ENCODE measurements at regions not wholly inside any gene's neighbourhood (a gene's known extent, or its start where the extent isn't known, plus 50 kb on each side); places are given as distances from the start of the nearest gene placed in this dataset.

DNA sequence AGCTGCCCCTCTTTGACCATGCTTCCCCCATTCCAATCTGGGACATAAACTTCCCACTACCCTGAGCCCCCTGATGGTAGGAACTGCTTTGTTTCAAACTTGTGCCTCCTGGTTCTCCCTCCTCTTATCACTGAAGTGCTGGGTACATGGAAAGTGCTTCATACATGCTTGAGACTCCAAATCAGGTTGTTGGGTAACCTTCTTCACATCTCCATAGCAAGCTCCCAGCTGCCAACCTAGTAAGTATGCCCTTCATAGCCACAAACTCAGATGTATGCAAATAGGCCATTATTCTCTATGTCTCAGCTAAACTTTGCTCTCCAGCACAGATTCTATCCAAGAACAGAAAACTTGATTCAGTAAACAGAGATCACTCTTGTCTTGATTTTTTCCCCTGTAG lies 310.6 kb upstream of the IRX3 start:
- no peak for DNase-seq (ENCODE audit: low read depth, low spot score)
- Histone ChIP-seq H3K27me3 (ENCODE audit: control insufficient read depth, insufficient read depth, low read length) (peaks cover 4% of the 10 kb centered on the region; the same call in 1 of the 2 replicates), H3K4me3 (ENCODE audit: low read depth in 2 of 2, low read length in 2 of 2) (no peak overlapping the region), H3K9me3 (ENCODE audit: control insufficient read depth, insufficient read depth, low read depth, low read length) (no peaks in the 10 kb centered on the region), H3K27ac (ENCODE audit: low read length) (no peak overlapping the region), H3K4me1 (ENCODE audit: control insufficient read depth, insufficient read depth, low read length) (no peaks in the 10 kb centered on the region), H3K36me3 (ENCODE audit: control insufficient read depth, insufficient read depth, low read length) (no peaks in the 10 kb centered on the region)
- ATAC-seq: no peak
- no TSS peak for BruUV-seq (replicated peaks)
- intact Hi-C loops (cut with micrococcal nuclease; ENCODE audit: unreplicated experiment) (no loop called here), in situ Hi-C loops (cut with HindIII; ENCODE audit: low pct_unique_long_range_greater_than_20kb, low sequenced_read_pairs) (no loop called here)
- POLR2A ChIA-PET: no interaction called here
- CTCF ChIA-PET: no interaction called here
- TF ChIP-seq POLR2AphosphoS5 (IDR thresholded peaks at IDR 0.05; ENCODE audit: low read depth, low read length) (no peak), TCF7L2 (IDR thresholded peaks at IDR 0.05; ENCODE audit: low read depth, low read length) (no peak), SIN3A (IDR thresholded peaks at IDR 0.05; ENCODE audit: borderline replicate concordance, insufficient read depth, low read depth, low read length) (no peak)
- TF ChIP-seq, protein P1, sequence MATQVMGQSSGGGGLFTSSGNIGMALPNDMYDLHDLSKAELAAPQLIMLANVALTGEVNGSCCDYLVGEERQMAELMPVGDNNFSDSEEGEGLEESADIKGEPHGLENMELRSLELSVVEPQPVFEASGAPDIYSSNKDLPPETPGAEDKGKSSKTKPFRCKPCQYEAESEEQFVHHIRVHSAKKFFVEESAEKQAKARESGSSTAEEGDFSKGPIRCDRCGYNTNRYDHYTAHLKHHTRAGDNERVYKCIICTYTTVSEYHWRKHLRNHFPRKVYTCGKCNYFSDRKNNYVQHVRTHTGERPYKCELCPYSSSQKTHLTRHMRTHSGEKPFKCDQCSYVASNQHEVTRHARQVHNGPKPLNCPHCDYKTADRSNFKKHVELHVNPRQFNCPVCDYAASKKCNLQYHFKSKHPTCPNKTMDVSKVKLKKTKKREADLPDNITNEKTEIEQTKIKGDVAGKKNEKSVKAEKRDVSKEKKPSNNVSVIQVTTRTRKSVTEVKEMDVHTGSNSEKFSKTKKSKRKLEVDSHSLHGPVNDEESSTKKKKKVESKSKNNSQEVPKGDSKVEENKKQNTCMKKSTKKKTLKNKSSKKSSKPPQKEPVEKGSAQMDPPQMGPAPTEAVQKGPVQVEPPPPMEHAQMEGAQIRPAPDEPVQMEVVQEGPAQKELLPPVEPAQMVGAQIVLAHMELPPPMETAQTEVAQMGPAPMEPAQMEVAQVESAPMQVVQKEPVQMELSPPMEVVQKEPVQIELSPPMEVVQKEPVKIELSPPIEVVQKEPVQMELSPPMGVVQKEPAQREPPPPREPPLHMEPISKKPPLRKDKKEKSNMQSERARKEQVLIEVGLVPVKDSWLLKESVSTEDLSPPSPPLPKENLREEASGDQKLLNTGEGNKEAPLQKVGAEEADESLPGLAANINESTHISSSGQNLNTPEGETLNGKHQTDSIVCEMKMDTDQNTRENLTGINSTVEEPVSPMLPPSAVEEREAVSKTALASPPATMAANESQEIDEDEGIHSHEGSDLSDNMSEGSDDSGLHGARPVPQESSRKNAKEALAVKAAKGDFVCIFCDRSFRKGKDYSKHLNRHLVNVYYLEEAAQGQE (IDR thresholded peaks at IDR 0.05; ENCODE audit: insufficient read depth in 1 of 2, low read depth in 2 of 2, low read length in 1 of 2): no peak
- TF ChIP-seq, protein P2, sequence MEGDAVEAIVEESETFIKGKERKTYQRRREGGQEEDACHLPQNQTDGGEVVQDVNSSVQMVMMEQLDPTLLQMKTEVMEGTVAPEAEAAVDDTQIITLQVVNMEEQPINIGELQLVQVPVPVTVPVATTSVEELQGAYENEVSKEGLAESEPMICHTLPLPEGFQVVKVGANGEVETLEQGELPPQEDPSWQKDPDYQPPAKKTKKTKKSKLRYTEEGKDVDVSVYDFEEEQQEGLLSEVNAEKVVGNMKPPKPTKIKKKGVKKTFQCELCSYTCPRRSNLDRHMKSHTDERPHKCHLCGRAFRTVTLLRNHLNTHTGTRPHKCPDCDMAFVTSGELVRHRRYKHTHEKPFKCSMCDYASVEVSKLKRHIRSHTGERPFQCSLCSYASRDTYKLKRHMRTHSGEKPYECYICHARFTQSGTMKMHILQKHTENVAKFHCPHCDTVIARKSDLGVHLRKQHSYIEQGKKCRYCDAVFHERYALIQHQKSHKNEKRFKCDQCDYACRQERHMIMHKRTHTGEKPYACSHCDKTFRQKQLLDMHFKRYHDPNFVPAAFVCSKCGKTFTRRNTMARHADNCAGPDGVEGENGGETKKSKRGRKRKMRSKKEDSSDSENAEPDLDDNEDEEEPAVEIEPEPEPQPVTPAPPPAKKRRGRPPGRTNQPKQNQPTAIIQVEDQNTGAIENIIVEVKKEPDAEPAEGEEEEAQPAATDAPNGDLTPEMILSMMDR (IDR thresholded peaks at IDR 0.05): no peak

DNA sequence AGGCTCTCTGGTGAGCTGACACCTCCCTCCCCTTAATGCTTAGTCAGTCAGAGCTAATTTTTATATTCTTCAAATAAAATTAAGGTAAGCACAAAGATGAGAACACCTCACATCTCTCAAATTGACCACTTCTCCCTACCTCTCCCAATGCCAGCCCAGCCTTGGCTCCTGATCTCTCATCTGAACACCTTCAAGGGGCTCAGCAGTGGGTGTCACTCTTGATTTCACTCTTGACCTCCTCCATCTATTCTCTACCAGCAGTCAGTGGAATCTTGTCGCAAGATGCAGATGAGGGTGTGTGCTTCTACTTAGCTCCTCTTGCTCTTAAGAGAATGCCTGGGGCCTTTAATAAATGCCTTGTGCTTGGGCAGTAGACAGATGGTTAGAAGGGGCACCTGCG lies 309.0 kb upstream of the IRX3 start:
- no peak for TF ChIP-seq SIN3A (IDR thresholded peaks at IDR 0.05; ENCODE audit: borderline replicate concordance, insufficient read depth, low read depth, low read length)
- no peak for TF ChIP-seq TCF7L2 (IDR thresholded peaks at IDR 0.05; ENCODE audit: low read depth, low read length)

DNA sequence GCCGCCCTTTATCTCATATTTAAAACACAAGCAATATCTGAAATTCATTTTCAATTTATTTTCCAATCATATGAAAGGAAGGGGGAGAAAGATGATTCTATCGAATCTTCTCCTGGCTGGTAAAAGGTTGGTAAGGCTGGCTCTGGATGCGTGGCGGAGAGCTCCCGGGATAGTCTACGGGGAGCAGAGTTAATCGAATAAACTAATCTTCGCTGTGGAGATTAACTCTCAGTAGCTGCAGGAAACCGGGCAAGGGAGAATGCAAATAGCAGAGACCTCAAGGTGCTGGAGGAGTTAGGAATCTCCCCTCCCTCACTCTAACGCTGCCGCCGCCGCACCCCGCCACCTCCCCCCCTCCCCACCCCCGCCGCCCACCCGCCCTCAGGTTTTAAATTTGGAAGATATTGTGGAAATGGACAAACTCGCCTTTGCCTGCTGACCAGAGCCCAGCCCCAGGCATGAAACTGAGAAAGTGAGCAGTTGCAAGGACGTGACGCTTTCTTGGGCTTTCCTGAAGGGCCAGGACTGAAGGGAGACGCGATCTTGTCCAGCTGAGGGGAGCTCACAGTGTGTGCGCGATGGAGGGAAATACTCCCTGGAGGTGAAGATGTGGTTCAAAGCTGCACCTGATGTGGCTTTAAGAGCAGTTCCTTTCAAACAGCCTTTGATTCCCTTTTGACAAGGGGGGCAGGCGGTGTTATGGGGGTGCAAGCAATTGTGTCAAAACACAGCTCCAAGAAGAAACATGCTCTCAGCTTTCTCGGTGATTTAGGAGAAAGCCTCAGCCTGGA lies 308.2 kb upstream of the IRX3 start:
- TF ChIP-seq POLR2AphosphoS5 (IDR thresholded peaks at IDR 0.05; ENCODE audit: low read depth, low read length) (no peak), SIN3A (IDR thresholded peaks at IDR 0.05; ENCODE audit: borderline replicate concordance, insufficient read depth, low read depth, low read length) (no peak), TCF7L2 (IDR thresholded peaks at IDR 0.05; ENCODE audit: low read depth, low read length) (no peak)
- TF ChIP-seq, protein P1 (IDR thresholded peaks at IDR 0.05; ENCODE audit: insufficient read depth in 1 of 2, low read depth in 2 of 2, low read length in 1 of 2): no peak
- TF ChIP-seq, protein P2 (IDR thresholded peaks at IDR 0.05): no peak
- Histone ChIP-seq H3K27ac (ENCODE audit: low read length) (no peak overlapping the region), H3K4me3 (ENCODE audit: low read depth in 2 of 2, low read length in 2 of 2) (no peak overlapping the region), H3K36me3 (ENCODE audit: control insufficient read depth, insufficient read depth, low read length) (no peaks in the 10 kb centered on the region), H3K4me1 (ENCODE audit: control insufficient read depth, insufficient read depth, low read length) (no peaks in the 10 kb centered on the region), H3K9me3 (ENCODE audit: control insufficient read depth, insufficient read depth, low read depth, low read length) (no peaks in the 10 kb centered on the region), H3K27me3 (ENCODE audit: control insufficient read depth, insufficient read depth, low read length) (peaks cover 4% of the 10 kb centered on the region; the same call in 1 of the 2 replicates)
- no TSS peak for BruUV-seq (replicated peaks)
- in situ Hi-C loops (cut with HindIII; ENCODE audit: low pct_unique_long_range_greater_than_20kb, low sequenced_read_pairs): no loop called here
- DNase-seq (ENCODE audit: low read depth, low spot score): no peak
- no peak for ATAC-seq
- ChIA-PET POLR2A (no interaction called here), CTCF (interaction anchor here (0.8 kb wide), 1 partner anchor 1651 kb away, joined by 4 read pairs; no protein-coding TSS in a partner anchor)
- intact Hi-C loops (cut with micrococcal nuclease; ENCODE audit: unreplicated experiment): no loop called here

More for the DNA sequence above, 309.0 kb upstream of the IRX3 start:
- CTCF ChIA-PET: interaction anchor here (0.8 kb wide), 1 partner anchor 1651 kb away, joined by 4 read pairs; no protein-coding TSS in a partner anchor
- no peak overlapping the region for H3K4me3 ChIP-seq (ENCODE audit: low read depth in 2 of 2, low read length in 2 of 2)
- peaks cover 4% of the 10 kb centered on the region; the same call in 1 of the 2 replicates for H3K27me3 ChIP-seq (ENCODE audit: control insufficient read depth, insufficient read depth, low read length)
- H3K36me3 ChIP-seq (ENCODE audit: control insufficient read depth, insufficient read depth, low read length): no peaks in the 10 kb centered on the region
- in situ Hi-C loops (cut with HindIII; ENCODE audit: low pct_unique_long_range_greater_than_20kb, low sequenced_read_pairs) (no loop called here), intact Hi-C loops (cut with micrococcal nuclease; ENCODE audit: unreplicated experiment) (no loop called here)
- POLR2A ChIA-PET: no interaction called here
- no peaks in the 10 kb centered on the region for H3K9me3 ChIP-seq (ENCODE audit: control insufficient read depth, insufficient read depth, low read depth, low read length)
- DNase-seq (ENCODE audit: low read depth, low spot score): no peak
- H3K27ac ChIP-seq (ENCODE audit: low read length): no peak overlapping the region
- no peaks in the 10 kb centered on the region for H3K4me1 ChIP-seq (ENCODE audit: control insufficient read depth, insufficient read depth, low read length)
- ATAC-seq: no peak
- no TSS peak for BruUV-seq (replicated peaks)
